Epithelial cell of prostate (primary cell): ENCODE measurements at regions not wholly inside any gene's neighbourhood (a gene's known extent, or its start where the extent isn't known, plus 50 kb on each side); places are given as distances from the start of the nearest gene placed in this dataset.
A peak's percentile ranks its signal among the peaks of the same experiment; 100 is the strongest.
"Not testable (repeated sequence)": the region's sequence is repeated elsewhere in the genome, so short reads cannot be mapped to it uniquely, and the experiment has no call there.

ENCODE experiments used
- DNase-seq: peaks from one replicate; pipeline ENCODE4 v3.0.0-alpha.2; 2011; ENCODE audit warnings: low read depth, low spot score
- H3K27ac ChIP-seq: fragments of 450-650 bp; 2 replicates; pipeline ENCODE4 v1.5.1; 2017; ENCODE audit warnings: mild to moderate bottlenecking

GRCh38 chr22:27247701-27248434, 553.7 kb downstream of the MN1 start:
- no peak for DNase-seq
- H3K27ac ChIP-seq, result no peak overlapping the region

DNA sequence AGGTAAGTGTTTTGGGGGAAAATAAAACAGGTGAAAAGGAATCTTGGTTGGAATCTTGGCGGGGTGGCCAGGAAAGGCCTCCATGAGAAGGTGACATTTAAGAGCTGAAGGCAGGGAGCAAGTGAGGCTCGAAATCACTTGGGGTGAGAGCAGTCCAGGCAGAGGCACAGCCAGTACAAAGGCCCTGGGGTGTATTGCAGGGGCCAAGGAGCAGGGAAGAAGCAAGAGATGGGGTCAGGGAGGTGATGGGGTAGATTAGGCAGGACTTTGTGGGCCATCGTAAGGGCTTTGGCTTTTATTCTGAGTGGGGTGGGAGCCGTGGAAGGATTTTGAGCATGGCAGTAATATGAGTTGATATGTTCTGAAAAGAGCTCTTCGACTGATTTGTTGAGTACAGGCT, 551.1 kb downstream of the MN1 start:
- H3K27ac ChIP-seq, result no peak overlapping the region
- no peak for DNase-seq

- DNase-seq, result no peak
- H3K27ac ChIP-seq, result no peak overlapping the region
These were observed 550.7 kb downstream of the MN1 start for GRCh38 chr22:27250886-27251285.

DNA sequence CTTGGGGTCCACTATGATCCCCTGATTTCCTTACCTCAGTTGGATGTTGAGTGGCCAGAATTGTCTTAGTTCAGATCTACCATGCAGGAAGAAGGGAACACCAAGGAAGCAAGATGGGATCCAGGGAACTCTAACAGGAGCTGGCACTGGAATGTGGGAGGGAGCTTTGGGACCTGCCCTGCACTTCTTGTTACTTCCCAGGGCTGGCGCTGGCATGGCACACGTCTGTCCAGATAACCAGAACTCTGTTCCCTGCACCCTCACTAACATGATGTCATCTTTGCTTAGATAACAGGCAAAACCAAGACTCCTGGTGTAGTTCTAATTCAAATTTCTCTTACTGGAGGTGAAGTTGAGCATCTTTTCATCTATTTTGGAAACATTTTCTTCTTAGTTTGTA, 550.0 kb downstream of the MN1 start:
- H3K27ac ChIP-seq, result no peak overlapping the region
- DNase-seq, result no peak

- peak; percentile 49 for DNase-seq
- no peak overlapping the region for H3K27ac ChIP-seq
These were observed 549.1 kb downstream of the MN1 start for GRCh38 chr22:27252282-27253049.

GRCh38 chr22:27253108-27253902, 548.3 kb downstream of the MN1 start:
- DNase-seq, result no peak
- H3K27ac ChIP-seq, result no peak overlapping the region

DNA sequence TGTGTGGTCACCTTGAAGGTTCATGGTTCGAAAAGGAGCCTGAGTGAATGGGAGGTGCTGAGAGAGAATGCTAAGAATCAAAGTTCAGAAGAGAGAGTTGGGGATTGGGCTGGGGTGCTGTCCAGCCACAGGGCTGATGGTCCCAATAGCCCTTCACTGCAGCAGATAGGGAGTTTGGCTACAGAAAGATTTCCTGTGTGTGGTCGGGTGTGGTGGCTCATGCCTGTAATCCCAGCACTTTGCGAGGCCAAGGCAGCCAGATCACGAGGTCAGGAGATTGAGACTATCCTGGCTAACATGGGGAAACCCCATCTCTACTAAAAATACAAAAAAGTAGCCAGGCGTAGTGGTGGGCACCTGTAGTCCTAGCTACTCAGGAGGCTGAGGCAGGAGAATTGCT, 547.5 kb downstream of the MN1 start:
- DNase-seq, H3K27ac ChIP-seq: not testable (repeated sequence)

- no peak for DNase-seq
- no peak overlapping the region for H3K27ac ChIP-seq
These were observed 546.0 kb downstream of the MN1 start for GRCh38 chr22:27255580-27255979.

- no peak overlapping the region for H3K27ac ChIP-seq
- no peak for DNase-seq
These were observed 543.6 kb downstream of the MN1 start for GRCh38 chr22:27257987-27258386.

DNA sequence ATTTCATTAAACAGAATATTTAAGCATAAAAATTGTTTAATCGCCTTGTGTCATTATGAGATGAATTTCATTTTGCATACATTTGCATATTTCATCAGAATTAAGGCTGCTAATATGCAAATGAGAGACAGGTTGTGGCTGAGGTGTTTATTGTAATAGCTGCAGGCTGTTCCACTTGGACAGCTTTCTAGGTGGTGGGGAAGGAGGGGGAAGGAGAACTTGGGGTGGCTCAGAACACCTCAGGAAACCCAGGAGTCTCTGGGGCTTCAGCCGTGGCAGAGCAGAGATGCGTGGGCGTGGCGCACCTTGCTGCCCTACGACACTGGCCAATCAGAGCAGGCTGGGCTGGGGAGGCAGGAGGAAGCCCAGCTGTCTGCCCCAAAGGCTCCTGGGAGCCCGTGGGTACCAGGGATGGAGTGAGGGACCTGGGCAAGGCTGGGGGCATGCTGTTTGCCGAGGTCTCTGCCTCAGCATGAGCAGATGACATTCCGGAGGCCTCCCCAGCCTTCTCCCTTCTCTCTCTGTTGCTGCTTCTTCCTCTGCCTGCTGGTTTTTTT, 542.9 kb downstream of the MN1 start:
- no peak overlapping the region for H3K27ac ChIP-seq
- DNase-seq, result no peak

DNA sequence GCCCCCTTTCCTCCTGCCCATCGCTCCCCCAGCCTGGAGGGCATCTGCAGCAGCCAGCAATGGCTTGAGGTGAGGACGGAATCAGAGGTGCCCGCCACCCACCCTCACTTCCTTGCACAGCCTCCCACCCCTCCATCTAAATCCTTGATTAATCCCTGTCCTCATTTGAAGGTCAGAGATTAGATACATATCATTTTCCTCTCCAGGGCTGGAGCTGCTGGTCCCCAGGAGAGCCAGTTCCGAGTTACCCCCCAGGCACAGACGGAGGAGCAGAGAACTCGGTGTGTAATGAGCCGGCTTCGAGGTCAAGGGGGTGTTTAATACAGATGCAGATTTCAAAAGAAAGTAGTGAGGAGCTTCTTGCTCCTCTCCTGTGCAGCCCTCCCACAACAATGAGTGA, 542.1 kb downstream of the MN1 start:
- DNase-seq, result no peak
- no peak overlapping the region for H3K27ac ChIP-seq

- DNase-seq, result no peak
- H3K27ac ChIP-seq, result no peak overlapping the region
These were observed 541.4 kb downstream of the MN1 start for GRCh38 chr22:27260087-27260698.

- DNase-seq, result no peak
- H3K27ac ChIP-seq, result no peak overlapping the region
These were observed 539.2 kb downstream of the MN1 start for GRCh38 chr22:27262361-27262760.

DNA sequence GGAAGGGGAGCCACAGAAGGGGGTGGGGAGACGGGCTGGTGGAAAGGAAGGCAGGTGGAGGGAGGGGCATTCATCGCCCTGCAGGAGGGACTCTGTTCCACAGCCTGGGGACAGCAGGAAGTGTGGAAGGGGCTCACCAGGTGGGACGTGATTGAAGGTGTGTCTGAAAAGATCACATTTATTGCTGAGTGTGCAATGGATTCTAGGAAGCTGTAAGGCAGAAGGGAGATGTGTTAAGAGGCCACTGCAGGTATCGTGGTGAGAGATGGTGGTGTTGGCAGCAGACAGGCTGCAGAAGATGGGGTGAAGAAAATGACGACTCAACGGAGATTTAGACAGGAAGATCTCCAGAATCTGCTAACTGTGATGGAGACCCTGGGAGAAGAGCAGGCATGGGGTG, 537.4 kb downstream of the MN1 start:
- no peak for DNase-seq
- no peak overlapping the region for H3K27ac ChIP-seq

GRCh38 chr22:27267145-27267544, 534.4 kb downstream of the MN1 start:
- no peak overlapping the region for H3K27ac ChIP-seq
- no peak for DNase-seq

- no peak overlapping the region for H3K27ac ChIP-seq
- DNase-seq, result no peak
These were observed 531.6 kb downstream of the MN1 start for GRCh38 chr22:27269751-27270543.

DNA sequence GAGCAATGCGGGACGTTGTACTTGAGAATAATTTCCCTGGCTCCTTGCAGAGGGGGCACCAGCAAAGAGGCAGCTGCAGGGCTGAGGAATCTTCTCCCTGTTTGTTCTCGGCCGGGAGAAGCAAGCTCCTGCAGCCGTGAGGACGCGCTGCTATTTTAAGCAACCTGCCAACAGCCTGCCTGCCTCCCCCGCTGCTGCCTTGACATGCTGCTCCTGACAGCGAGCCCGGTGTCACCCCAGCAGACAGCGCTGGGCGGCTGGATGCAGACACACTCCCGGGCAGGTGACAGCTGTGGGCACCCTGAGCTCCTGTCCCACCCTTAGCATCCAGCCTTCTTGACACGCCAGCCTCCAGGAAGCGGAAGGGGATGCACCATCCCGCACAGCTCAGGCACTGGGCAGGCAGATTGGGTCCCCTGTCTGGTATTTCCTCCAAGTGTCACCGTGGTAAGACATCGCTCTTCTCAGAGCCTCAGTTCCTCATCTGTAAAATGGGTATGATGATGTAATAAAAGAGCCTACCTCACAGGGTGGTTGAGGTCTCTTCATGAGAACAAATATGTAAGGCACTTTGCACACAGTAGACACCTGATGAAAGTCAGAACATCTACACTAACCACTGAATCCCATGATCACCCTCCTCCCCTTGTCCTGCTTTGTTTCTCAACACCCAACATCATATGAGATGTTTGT, 530.6 kb downstream of the MN1 start:
- DNase-seq, result no peak
- no peak overlapping the region for H3K27ac ChIP-seq

- no peak for DNase-seq
- no peak overlapping the region for H3K27ac ChIP-seq
These were observed 528.1 kb downstream of the MN1 start for GRCh38 chr22:27273436-27273835.

GRCh38 chr22:27273853-27274252, 527.7 kb downstream of the MN1 start:
- DNase-seq, result no peak
- H3K27ac ChIP-seq, result no peak overlapping the region
